ENCODE measurements at regions not wholly inside any gene's neighbourhood (a gene's known extent, or its start where the extent isn't known, plus 50 kb on each side); places are given as distances from the start of the nearest gene placed in this dataset.

DNA sequence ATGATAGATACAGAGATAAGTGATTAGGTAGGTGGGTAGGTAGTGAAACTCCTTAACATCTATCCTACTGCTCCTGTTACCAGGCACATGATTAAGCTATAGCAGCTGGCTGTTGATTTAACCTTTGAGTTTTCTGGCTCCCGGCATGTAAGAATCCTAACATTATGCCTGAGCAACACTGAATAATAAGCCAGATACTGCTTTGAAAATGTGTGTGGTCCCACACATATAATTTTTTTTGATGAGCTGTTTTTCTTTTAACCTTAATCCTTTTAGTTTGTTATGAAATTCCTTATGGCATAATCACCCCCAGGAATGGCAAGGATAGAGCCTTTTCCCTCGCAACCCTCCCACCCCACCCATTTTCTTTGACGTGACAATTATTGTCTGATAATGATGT is 104.2 kb upstream of the NEUROD1 start:
- no TSS peak for BruUV-seq (replicated peaks)
- no peak overlapping the region for H2AFZ ChIP-seq (ENCODE audit: low read depth, low read length)
- POLR2A ChIA-PET = no interaction called here
- H3K9ac ChIP-seq (ENCODE audit: insufficient read depth in 1 of 2, low read depth in 2 of 2, low read length in 2 of 2) = no peak overlapping the region
- H3K9me1 ChIP-seq (ENCODE audit: control insufficient read depth, insufficient read depth, low read length) = no peaks in the 10 kb centered on the region
- no peak overlapping the region for H3K4me2 ChIP-seq (ENCODE audit: insufficient read depth, low read length)
- H3K4me3 ChIP-seq = no peak overlapping the region
- CTCF ChIA-PET (ENCODE audit: low intra/inter-chr PET ratio) = no interaction called here
- no peaks in the 10 kb centered on the region; a peak in 1 of 5 replicates for H3K4me1 ChIP-seq (replicated peaks in 1 of 2; ENCODE audit: control insufficient read depth in 2 of 2, insufficient read depth in 2 of 2, low read length in 2 of 2)
- no peak for DNase-seq (ENCODE audit: extremely low read depth in 1 of 4, low spot score in 3 of 4)
- H3K36me3 ChIP-seq (ENCODE audit: control insufficient read depth, insufficient read depth, low read length) = no peaks in the 10 kb centered on the region
- 15% methylated on average over 3 of the region's 3 CpGs for WGBS (ENCODE audit: insufficient coverage, low coverage, missing lambda C conversion rate)
- no peak for FAIRE-seq
- intact Hi-C loops (cut with micrococcal nuclease) (loop anchor here (10.0 kb wide), 1 partner anchor 1070 kb away; no protein-coding TSS in a partner anchor), in situ Hi-C loops (cut with MboI) (no loop called here)
- no peaks in the 10 kb centered on the region for H3K9me3 ChIP-seq (replicated peaks; ENCODE audit: control insufficient read depth, insufficient read depth, low read depth, low read length)
- no peaks in the 10 kb centered on the region for H4K20me1 ChIP-seq (replicated peaks; ENCODE audit: control insufficient read depth, insufficient read depth, low read length)
- ATAC-seq = no peak
- H3K79me2 ChIP-seq (ENCODE audit: control insufficient read depth, insufficient read depth, low read length) = no peaks in the 10 kb centered on the region
- H3K27ac ChIP-seq (ENCODE audit: extremely low read depth, low read depth, low read length) = no peak overlapping the region
- no peaks in the 10 kb centered on the region for H3K27me3 ChIP-seq (ENCODE audit: control insufficient read depth in 2 of 2, insufficient read depth in 2 of 2, low read length in 2 of 2)
- TF ChIP-seq ZNF583 (CRISPR knock-in tag; IDR thresholded peaks at IDR 0.05) (no peak), TAF15 (IDR thresholded peaks at IDR 0.05; ENCODE audit: low read depth, low read length) (no peak), ZNF780A (CRISPR knock-in tag; IDR thresholded peaks at IDR 0.05) (no peak), ZBTB7A (IDR thresholded peaks at IDR 0.05; ENCODE audit: borderline replicate concordance, control insufficient read depth, low read depth, low read length) (no peak), MEIS2 (IDR thresholded peaks at IDR 0.05; ENCODE audit: partially characterized antibody) (no peak), GATAD2B (IDR thresholded peaks at IDR 0.05; ENCODE audit: borderline replicate concordance) (no peak), NFYB (IDR thresholded peaks at IDR 0.05; ENCODE audit: extremely low read depth, insufficient read length) (no peak), SMAD2 (IDR thresholded peaks at IDR 0.05; ENCODE audit: low read depth, low read length) (no peak), MIER1 (IDR thresholded peaks at IDR 0.05; ENCODE audit: low read depth) (no peak), MED1 (CRISPR knock-in tag; IDR thresholded peaks at IDR 0.05; ENCODE audit: borderline replicate concordance) (no peak)
- TF ChIP-seq, protein P1, sequence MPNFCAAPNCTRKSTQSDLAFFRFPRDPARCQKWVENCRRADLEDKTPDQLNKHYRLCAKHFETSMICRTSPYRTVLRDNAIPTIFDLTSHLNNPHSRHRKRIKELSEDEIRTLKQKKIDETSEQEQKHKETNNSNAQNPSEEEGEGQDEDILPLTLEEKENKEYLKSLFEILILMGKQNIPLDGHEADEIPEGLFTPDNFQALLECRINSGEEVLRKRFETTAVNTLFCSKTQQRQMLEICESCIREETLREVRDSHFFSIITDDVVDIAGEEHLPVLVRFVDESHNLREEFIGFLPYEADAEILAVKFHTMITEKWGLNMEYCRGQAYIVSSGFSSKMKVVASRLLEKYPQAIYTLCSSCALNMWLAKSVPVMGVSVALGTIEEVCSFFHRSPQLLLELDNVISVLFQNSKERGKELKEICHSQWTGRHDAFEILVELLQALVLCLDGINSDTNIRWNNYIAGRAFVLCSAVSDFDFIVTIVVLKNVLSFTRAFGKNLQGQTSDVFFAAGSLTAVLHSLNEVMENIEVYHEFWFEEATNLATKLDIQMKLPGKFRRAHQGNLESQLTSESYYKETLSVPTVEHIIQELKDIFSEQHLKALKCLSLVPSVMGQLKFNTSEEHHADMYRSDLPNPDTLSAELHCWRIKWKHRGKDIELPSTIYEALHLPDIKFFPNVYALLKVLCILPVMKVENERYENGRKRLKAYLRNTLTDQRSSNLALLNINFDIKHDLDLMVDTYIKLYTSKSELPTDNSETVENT (CRISPR knock-in tag; IDR thresholded peaks at IDR 0.05) = no peak
- TF ChIP-seq, protein P2, sequence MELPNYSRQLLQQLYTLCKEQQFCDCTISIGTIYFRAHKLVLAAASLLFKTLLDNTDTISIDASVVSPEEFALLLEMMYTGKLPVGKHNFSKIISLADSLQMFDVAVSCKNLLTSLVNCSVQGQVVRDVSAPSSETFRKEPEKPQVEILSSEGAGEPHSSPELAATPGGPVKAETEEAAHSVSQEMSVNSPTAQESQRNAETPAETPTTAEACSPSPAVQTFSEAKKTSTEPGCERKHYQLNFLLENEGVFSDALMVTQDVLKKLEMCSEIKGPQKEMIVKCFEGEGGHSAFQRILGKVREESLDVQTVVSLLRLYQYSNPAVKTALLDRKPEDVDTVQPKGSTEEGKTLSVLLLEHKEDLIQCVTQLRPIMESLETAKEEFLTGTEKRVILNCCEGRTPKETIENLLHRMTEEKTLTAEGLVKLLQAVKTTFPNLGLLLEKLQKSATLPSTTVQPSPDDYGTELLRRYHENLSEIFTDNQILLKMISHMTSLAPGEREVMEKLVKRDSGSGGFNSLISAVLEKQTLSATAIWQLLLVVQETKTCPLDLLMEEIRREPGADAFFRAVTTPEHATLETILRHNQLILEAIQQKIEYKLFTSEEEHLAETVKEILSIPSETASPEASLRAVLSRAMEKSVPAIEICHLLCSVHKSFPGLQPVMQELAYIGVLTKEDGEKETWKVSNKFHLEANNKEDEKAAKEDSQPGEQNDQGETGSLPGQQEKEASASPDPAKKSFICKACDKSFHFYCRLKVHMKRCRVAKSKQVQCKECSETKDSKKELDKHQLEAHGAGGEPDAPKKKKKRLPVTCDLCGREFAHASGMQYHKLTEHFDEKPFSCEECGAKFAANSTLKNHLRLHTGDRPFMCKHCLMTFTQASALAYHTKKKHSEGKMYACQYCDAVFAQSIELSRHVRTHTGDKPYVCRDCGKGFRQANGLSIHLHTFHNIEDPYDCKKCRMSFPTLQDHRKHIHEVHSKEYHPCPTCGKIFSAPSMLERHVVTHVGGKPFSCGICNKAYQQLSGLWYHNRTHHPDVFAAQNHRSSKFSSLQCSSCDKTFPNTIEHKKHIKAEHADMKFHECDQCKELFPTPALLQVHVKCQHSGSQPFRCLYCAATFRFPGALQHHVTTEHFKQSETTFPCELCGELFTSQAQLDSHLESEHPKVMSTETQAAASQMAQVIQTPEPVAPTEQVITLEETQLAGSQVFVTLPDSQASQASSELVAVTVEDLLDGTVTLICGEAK (IDR thresholded peaks at IDR 0.05) = no peak
- TF ChIP-seq, protein P2 (CRISPR knock-in tag; IDR thresholded peaks at IDR 0.05) = no peak
